Fibroblast of gingiva (primary cell): ENCODE measurements at regions not wholly inside any gene's neighbourhood (a gene's known extent, or its start where the extent isn't known, plus 50 kb on each side); places are given as distances from the start of the nearest gene placed in this dataset.

Experiments used
- DNase-seq: peaks from one replicate; pipeline ENCODE4 v3.0.0-alpha.2; 2011; ENCODE audit warnings: low read depth

GRCh38 chr4:8710946-8711345 lies 118.4 kb downstream of the CPZ start:
- DNase-seq = no peak

DNA sequence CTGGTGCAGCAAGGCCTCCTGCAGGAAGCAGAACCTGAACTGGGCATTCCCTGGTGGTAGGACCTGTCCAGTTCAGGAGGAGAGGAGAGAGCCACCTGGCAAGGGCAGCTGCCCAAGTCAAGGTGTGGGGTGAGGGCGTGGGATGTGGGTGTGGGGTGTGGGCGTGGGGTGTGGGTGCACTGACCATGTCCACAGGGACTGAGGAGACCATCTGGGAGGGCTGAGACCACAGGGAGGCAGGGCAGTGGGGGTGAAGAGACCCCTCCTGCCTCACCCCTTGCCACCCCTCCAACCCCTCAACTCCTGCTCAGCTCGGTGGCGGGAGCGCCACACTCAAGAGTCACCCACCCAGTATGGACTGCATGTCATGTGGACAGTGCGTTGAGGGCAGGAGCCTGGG lies 117.9 kb downstream of the CPZ start:
- no peak for DNase-seq

DNA sequence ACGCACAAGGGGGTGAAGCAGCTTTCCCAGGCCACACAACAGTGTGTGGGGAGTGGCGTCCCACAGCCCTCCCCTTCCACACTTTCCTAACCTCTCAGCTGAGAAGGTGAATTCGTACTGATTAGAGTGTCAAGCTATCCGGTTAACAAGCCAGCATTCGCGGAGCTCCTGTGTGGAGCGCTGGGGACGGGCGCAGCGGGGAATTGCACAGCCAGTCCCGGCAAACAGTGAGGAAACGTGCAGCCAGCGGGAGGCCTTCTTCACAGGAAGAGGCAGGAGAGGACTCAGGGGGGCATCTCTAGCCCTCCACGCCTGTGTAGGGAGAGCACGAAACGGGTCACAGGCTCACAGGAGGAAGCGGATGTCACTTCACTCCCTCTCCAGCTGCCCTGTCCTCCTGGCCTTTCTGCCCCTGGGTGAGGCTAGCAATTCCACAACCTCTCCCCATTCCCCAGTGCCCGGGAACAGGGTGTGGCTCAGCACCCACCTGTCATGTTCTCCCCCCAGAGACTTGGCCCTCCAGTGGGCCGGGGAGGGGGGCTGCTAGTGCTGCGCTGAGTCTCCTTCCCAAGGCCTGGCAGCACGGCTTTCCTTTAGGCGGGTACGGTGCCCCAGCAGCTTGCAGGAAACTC lies 117.3 kb downstream of the CPZ start:
- DNase-seq = no peak

GRCh38 chr4:8709050-8709728 lies 116.6 kb downstream of the CPZ start:
- DNase-seq = no peak

GRCh38 chr4:8708401-8709021 lies 115.9 kb downstream of the CPZ start:
- DNase-seq = no peak

- DNase-seq = no peak
Observed at GRCh38 chr4:8707045-8707781, 114.6 kb downstream of the CPZ start.

GRCh38 chr4:8706216-8707044 lies 113.9 kb downstream of the CPZ start:
- no peak for DNase-seq

DNA sequence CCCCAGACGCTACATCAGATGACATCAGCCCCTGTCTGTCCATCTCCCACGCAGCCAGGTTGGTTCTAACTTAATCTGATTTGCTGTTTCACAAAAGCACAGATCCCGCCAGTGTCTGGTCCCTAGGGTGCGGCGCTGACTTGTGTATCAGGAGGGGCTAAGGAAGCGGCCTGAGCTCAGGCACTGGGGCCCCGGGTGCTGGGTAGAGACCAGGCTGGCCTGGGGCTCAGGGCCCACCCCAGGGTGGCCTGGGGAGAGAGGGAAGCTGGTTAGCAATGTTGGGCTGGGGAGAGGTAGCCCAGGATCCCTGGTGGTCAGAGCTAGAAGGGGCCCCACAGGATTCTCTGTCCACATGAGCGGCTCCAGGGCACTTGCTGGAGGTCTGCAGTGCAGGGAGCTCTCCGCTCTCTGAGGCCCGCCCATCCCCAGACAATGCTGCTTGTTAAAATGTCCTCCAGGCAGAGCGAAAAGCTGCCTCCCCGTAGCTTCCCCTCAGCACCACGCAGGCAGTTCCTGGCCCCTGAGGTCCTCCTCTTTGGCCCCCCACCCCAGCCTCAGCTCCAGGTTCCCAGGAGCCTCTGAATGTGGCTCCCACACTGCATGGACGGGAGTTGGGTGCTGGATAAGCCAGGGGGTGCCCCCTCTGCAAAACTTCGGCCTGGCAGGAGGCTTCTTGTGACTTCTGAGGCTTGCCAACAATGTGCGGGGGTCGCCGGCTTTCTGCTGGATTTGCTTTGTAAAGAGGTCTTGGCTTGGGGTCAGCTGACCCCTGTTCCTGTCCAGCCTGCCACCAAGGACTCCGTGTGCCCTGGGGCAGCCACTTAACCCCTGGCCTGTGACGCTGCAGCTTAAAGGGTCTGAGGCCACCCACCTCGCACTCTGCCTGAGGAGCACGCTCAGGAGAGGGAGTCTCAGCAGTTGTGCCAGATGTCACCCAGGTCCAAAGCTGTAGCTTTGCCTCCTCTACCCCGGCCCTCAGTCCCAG lies 112.9 kb downstream of the CPZ start:
- DNase-seq = no peak

DNA sequence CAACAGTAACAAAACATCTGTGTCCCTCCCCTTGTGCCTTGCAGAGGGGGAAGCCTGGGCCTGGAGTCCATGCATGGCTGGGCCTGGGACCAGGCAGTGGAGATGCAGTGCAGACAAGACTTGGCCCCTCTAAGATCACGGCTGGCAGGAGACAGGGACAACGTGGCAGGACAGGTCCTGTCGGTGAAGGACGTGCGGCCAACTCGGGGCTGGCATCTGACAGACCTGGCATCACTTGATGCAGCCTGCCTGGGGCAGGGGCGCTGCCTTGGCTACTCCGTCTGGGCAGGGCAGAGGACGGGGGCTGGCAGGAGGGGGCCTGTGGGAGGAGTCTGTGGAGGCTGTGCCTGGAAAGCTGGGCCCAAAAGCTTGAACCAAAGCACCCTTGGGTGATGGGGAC lies 112.1 kb downstream of the CPZ start:
- no peak for DNase-seq

DNA sequence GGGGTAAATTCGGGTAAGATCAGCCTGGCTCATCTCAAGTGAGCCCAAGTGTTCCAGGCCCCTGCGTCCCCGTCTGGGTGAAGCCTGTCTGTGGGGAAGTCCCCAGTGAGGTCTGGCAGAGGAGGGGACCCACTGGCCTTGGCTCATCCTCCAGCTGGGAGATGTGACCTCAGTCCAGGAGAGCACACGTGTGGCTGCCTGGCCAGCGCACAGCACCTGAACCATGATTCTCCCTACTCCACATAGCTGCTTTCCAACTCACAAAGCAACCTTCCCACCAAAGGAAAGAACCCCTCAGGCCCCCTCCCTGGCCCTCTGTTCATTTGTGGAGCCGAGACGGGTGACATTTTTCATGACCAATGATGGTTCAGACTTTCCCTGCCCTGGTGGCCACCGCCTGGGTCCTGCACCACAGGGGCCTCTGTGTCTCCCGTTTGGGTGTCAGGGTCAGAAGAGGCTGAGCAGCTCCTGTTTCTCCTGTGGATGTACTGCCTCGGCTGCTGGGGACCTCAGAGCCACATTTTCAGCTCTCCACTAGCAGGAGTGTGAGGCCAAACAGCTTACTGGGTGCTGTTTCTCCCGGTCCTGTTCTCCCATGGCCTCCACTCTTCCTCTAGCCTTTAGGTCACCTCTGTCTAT lies 111.4 kb downstream of the CPZ start:
- no peak for DNase-seq

DNA sequence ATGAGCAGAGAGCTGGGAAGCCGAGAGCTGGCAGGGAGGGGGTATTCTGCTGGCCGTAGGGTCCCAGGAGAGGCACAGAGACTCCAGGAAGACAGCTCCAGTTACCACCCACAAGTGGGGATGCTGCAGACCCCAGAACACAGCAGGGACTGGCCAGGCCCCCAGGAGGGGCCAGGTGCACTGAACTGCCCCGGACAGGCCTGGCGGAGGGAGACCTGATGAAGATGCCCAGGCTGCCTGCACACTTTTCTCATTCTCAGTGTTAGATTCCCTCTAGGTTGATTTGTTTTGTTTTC lies 110.8 kb downstream of the CPZ start:
- DNase-seq = no peak

DNA sequence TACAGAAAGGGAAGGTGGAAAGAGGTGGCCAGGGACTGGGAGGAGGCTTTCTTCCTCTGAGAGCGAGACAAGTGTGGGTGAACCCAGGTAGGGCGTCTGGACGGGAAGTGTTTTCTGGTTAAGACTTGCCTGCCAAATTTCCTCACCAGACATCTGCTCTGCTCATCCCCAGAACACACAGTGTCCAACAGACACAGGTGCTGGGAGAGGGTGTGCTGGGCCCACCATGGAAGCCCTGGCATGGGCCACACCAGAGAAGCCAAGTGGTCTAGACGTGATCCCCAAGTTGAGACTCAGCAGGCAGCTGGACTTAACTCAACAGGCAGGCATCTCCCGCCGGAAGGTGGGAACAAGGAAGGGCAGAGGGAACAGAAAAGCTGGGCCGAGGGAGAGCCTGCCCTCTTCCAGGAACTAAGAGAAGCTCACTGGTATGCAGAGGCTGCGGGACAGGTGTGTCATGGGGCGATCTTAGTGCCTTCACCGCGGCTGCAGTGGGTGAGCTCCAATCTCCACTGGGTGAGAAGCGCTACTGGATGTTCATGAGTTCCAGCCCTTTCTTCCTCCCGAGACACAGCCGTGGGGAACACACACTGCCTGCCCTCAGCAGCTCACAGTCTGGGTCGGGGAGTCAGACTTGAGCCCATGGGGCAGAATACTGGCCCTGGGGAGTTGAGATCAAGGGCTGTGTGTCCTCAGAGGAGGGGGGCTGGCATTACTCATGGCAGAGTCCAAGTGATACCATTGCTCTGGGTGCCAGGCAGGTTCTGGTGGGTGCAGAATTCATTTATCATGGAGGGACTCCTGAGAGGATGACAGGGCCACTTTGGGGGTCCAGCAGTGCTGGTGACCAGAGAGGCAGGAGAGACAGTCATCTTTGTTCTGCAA lies 110.2 kb downstream of the CPZ start:
- DNase-seq = no peak

- no peak for DNase-seq
Observed at GRCh38 chr4:8702020-8702495, 109.5 kb downstream of the CPZ start.

- no peak for DNase-seq
Observed at GRCh38 chr4:8701126-8702019, 108.8 kb downstream of the CPZ start.

- no peak for DNase-seq
Observed at GRCh38 chr4:8700531-8700930, 108.0 kb downstream of the CPZ start.

GRCh38 chr4:8699479-8700145 lies 107.0 kb downstream of the CPZ start:
- DNase-seq = no peak

DNA sequence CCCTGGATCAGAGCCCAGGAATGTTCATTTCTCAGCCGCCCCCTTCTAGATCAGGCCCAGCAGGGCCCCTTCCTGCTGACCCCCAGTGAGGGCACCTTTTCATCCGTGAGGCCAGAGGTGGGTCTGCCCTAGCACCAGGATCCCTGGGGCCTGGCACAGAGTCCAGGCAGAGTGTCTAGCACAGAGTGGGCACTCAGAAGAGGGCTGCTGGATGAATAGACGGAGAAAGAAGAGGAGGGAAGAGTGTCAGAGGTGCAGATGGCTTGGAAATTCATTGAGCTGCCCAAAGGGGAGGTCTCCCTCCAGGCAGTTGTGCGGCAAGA lies 106.5 kb downstream of the CPZ start:
- no peak for DNase-seq
